ENCODE measurements at regions not wholly inside any gene's neighbourhood (a gene's known extent, or its start where the extent isn't known, plus 50 kb on each side); places are given as distances from the start of the nearest gene placed in this dataset.

- no peak for DNase-seq (ENCODE audit: low read depth)
These were observed 236.5 kb downstream of the FOXO1 start for GRCh38 chr13:40429706-40430545.

- no peak for DNase-seq (ENCODE audit: low read depth)
These were observed 234.1 kb downstream of the FOXO1 start for GRCh38 chr13:40432018-40432978.

DNA sequence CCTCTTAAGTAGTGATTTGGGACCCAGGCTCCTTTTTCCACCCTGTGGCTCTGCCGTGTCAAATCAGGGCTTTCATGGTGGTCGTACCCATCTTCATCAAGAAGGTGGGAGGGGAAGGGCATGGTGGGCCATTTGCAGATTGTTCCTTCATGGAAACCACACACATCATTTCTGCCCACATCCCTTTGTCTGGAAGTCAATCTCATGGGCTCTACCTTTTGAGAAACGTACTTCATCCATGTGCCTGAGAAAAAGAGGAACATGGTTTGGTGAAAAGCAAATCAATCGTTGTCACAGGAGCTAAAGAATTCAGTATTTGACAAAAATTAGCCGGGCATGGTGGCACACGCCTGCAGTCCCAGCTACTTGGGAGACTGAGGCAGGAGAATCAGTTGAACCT is 233.4 kb downstream of the FOXO1 start:
- no peak for DNase-seq (ENCODE audit: low read depth)

- DNase-seq (ENCODE audit: low read depth), result peak; percentile 26
These were observed 232.9 kb downstream of the FOXO1 start for GRCh38 chr13:40433577-40433976.

GRCh38 chr13:40434516-40435397 is 231.7 kb downstream of the FOXO1 start:
- DNase-seq (ENCODE audit: low read depth), result no peak

DNA sequence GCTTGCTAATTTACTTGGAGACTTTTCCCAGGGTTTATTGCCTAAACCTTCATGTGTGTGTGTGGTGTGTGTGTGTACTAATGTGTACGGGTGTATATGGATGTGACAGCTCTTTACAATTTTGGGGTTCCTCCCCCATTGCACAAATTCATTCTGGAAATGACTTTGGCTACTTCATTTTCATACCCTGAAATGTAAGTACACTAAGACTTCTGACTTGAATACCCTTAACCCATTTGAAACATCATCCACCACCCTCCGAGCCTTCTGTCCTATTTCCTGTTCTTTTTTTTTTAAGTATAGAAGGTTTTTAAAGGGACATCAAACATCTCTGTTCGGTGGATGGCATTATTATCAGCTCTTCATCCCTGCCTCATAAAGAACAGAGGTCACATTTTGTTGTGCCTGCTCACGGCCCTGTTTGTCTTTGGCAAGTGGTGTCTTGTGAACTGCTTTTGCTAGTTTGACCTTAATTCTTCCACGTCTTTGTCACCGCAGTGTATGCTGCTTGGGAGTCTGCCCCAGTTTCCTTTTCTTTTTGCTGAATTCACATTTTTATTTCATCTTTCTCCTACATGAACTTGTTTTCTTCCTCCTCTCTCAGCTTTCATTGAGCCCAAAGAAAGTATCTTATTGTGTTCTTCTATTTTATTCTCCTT is 228.3 kb downstream of the FOXO1 start:
- DNase-seq (ENCODE audit: low read depth), result no peak

GRCh38 chr13:40438999-40439797 is 227.2 kb downstream of the FOXO1 start:
- DNase-seq (ENCODE audit: low read depth), result peak; percentile 25

DNA sequence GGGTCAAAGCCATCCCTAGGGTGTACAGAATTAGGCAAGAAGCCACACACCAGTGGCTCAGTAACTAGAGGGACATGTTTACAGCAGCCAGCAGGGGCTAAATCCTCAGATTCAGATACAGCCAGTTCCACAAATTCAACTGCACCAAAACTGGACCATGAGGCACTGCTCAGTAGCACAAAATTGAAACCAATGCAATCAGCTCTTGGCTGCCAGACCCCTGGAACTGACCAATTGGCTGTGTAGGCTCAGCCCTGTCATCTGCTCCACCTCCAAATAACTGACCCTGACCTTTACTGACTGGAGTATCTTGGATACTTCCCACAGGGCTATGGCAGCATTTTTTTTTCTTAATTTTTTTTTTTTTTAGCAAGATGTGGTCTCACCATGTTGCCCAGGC is 226.5 kb downstream of the FOXO1 start:
- DNase-seq (ENCODE audit: low read depth), result no peak

GRCh38 chr13:40440990-40441820 is 225.2 kb downstream of the FOXO1 start:
- DNase-seq (ENCODE audit: low read depth), result no peak

- no peak for DNase-seq (ENCODE audit: low read depth)
These were observed 224.2 kb downstream of the FOXO1 start for GRCh38 chr13:40442231-40442630.

GRCh38 chr13:40442826-40443225 is 223.6 kb downstream of the FOXO1 start:
- no peak for DNase-seq (ENCODE audit: low read depth)

DNA sequence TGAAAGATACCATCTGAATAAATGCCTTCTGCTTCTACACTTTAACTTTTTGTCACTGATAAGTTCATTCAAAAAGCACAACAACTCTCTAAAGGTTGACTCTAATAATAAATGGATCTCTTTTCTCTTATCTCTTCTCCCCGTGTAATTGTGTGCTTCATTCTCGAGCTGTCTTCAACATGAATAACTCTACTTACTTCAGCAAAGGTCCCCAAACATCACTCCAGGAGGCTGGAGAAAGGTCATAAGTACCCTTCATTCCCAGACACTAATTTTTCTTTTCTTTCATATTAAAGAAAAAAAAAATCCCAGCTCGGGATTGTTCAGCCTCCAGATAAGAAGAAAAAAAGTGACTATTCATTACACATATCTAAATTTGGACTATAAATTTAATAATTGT is 222.2 kb downstream of the FOXO1 start:
- no peak for DNase-seq (ENCODE audit: low read depth)

DNA sequence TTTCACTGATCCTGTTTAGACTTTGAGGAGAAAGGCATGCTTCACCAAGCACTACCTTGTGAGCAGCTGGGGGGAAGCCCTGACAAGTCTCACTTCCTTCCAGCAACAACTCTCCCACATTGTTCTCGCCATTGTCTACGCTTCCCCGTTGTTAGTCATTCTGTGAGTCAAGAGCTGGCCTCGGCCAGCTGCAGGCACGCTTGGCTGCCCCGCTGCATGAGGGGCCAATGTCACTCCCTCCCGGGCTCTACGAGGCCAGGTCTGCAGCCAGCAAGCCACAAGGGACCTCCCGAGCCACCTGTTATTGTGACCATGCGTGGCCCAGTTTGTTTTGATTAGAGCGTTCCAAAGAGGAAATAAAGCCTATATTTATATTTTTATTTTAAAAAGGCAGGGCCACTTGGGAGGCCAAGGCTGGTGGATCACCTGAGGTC is 220.9 kb downstream of the FOXO1 start:
- DNase-seq (ENCODE audit: low read depth), result no peak

GRCh38 chr13:40446365-40446764 is 220.1 kb downstream of the FOXO1 start:
- no peak for DNase-seq (ENCODE audit: low read depth)

DNA sequence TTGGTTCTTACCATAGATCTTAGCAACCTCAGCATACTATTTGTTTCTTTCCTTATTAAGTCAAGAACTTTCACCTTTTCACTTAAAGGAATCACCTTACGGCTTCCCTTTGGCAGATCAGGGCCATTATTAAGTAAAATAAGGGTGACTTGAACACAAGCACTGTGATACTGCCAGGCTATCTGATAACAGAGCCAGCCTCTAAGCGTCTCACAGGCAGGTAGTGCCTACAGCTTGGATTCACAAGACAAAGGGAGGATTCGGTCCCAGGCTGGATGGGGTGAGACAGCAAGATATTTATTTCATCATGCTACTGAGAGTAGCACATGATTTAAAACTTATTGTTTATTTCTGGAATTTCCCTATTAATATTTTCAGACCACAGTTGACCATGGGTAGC is 218.6 kb downstream of the FOXO1 start:
- DNase-seq (ENCODE audit: low read depth), result no peak

- no peak for DNase-seq (ENCODE audit: low read depth)
These were observed 214.3 kb downstream of the FOXO1 start for GRCh38 chr13:40452038-40452666.

DNA sequence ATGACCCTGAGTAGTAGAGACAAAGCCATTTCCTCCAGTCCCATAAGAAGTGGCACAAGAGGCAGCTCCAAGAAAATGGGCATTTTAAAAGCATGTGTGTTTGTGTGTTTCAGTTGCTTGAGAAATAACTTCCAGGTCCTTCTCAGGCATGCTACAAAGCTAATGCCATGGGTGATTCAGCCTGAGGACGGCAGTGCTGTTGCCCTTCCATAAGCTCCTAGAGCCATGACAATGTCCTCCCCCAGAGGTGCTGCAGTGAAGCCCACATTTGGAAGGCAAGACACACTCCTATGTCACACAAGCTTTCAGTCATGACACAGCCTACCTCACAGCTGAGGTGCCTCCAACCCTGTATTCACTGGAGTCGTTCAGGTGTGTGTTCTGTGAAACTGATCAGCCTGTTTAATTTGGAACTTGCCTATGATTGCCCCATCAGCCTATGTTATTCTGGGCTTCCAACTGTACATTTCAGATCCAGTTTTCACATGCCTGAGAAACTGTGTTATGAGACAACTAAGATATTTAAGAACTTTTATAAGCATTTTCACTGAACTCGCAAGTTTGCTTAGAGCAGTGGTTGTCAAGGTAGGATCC is 213.6 kb downstream of the FOXO1 start:
- no peak for DNase-seq (ENCODE audit: low read depth)

GRCh38 chr13:40453351-40454021 is 213.0 kb downstream of the FOXO1 start:
- no peak for DNase-seq (ENCODE audit: low read depth)
